ENCODE measurements at regions not wholly inside any gene's neighbourhood (a gene's known extent, or its start where the extent isn't known, plus 50 kb on each side); places are given as distances from the start of the nearest gene placed in this dataset.

DNA sequence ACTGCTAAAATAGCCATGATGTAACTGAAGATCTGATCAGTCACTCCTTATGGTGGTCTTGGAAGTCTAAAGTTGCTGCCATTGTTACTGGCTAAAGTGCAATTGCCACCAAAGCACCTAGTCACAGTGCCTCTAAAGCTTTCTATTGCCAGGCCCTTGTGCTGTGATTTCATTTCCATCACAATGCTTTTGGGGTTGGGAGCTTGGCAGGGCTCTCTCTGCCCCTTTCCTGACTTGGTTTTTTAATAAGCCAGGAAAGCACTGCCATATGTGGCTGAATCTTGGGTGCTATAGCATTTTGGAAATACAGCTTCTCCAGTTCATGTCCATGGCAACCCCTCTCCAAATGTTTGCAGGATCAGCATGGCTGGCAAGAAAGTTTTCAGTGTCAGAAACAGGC is 1712.4 kb upstream of the TENM3 start:
- Histone ChIP-seq H3K9me3 (ENCODE audit: insufficient read depth, low read length, severe bottlenecking) (no peaks in the 10 kb centered on the region), H2AFZ (ENCODE audit: low read depth, low read length) (no peak overlapping the region), H3K9ac (ENCODE audit: low read depth, low read length) (no peak overlapping the region), H3K4me3 (ENCODE audit: low read depth in 1 of 2, low read length in 2 of 2) (no peak overlapping the region), H3K4me2 (ENCODE audit: insufficient read depth, low read length) (no peak overlapping the region), H4K20me1 (ENCODE audit: insufficient read depth, low read length) (no peaks in the 10 kb centered on the region), H3K79me2 (ENCODE audit: insufficient read depth, low read length) (no peaks in the 10 kb centered on the region), H3K36me3 (ENCODE audit: insufficient read depth, low read length) (no peaks in the 10 kb centered on the region), H3K27me3 (ENCODE audit: insufficient read depth, low read length, poor library complexity) (no peaks in the 10 kb centered on the region), H3K4me1 (ENCODE audit: insufficient read depth, low read length) (no peaks in the 10 kb centered on the region), H3K27ac (ENCODE audit: low read length) (no peak overlapping the region)
- ATAC-seq (ENCODE audit: insufficient read depth, low read depth) (no peak), DNase-seq (no peak)
- TF ChIP-seq EZH2 (IDR thresholded peaks at IDR 0.05; ENCODE audit: borderline replicate concordance, low read depth, low read length, severe bottlenecking), result no peak
- TF ChIP-seq, protein P1, sequence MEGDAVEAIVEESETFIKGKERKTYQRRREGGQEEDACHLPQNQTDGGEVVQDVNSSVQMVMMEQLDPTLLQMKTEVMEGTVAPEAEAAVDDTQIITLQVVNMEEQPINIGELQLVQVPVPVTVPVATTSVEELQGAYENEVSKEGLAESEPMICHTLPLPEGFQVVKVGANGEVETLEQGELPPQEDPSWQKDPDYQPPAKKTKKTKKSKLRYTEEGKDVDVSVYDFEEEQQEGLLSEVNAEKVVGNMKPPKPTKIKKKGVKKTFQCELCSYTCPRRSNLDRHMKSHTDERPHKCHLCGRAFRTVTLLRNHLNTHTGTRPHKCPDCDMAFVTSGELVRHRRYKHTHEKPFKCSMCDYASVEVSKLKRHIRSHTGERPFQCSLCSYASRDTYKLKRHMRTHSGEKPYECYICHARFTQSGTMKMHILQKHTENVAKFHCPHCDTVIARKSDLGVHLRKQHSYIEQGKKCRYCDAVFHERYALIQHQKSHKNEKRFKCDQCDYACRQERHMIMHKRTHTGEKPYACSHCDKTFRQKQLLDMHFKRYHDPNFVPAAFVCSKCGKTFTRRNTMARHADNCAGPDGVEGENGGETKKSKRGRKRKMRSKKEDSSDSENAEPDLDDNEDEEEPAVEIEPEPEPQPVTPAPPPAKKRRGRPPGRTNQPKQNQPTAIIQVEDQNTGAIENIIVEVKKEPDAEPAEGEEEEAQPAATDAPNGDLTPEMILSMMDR (IDR thresholded peaks at IDR 0.05; ENCODE audit: borderline replicate concordance, extremely low read depth, low read length, poor library complexity, severe bottlenecking), result no peak

DNA sequence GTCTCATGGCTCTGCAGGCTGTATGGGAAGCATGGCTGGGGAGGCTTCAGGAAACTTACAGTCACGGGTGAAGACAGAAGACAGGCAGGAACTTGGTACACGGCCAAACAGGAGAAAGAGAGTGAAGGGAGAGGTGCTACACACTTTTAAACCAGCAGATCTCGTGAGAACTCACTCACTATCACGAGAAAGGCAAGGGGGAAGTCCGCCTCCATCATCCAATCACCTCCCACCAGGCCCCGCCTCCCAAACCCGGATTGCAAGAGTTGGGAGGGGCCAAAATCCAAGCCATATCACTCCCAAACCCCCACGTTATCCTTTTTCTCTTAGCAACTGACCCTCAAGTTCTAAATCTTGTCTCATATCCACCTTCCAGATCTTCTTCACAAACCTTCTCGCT is 1710.5 kb upstream of the TENM3 start:
- no peak for ATAC-seq (ENCODE audit: insufficient read depth, low read depth)
- no peak overlapping the region for H3K27ac ChIP-seq (ENCODE audit: low read length)
- DNase-seq, result no peak
- H3K4me2 ChIP-seq (ENCODE audit: insufficient read depth, low read length), result no peak overlapping the region
- no peaks in the 10 kb centered on the region for H3K36me3 ChIP-seq (ENCODE audit: insufficient read depth, low read length)
- H3K9ac ChIP-seq (ENCODE audit: low read depth, low read length), result no peak overlapping the region
- no peaks in the 10 kb centered on the region for H3K9me3 ChIP-seq (ENCODE audit: insufficient read depth, low read length, severe bottlenecking)
- H3K27me3 ChIP-seq (ENCODE audit: insufficient read depth, low read length, poor library complexity), result no peaks in the 10 kb centered on the region
- no peaks in the 10 kb centered on the region for H4K20me1 ChIP-seq (ENCODE audit: insufficient read depth, low read length)
- no peak overlapping the region for H2AFZ ChIP-seq (ENCODE audit: low read depth, low read length)
- H3K4me1 ChIP-seq (ENCODE audit: insufficient read depth, low read length), result no peaks in the 10 kb centered on the region
- no peaks in the 10 kb centered on the region for H3K79me2 ChIP-seq (ENCODE audit: insufficient read depth, low read length)
- TF ChIP-seq EZH2 (IDR thresholded peaks at IDR 0.05; ENCODE audit: borderline replicate concordance, low read depth, low read length, severe bottlenecking), result no peak
- TF ChIP-seq, protein P1 (IDR thresholded peaks at IDR 0.05; ENCODE audit: borderline replicate concordance, extremely low read depth, low read length, poor library complexity, severe bottlenecking), result no peak
- H3K4me3 ChIP-seq (ENCODE audit: low read depth in 1 of 2, low read length in 2 of 2), result no peak overlapping the region

DNA sequence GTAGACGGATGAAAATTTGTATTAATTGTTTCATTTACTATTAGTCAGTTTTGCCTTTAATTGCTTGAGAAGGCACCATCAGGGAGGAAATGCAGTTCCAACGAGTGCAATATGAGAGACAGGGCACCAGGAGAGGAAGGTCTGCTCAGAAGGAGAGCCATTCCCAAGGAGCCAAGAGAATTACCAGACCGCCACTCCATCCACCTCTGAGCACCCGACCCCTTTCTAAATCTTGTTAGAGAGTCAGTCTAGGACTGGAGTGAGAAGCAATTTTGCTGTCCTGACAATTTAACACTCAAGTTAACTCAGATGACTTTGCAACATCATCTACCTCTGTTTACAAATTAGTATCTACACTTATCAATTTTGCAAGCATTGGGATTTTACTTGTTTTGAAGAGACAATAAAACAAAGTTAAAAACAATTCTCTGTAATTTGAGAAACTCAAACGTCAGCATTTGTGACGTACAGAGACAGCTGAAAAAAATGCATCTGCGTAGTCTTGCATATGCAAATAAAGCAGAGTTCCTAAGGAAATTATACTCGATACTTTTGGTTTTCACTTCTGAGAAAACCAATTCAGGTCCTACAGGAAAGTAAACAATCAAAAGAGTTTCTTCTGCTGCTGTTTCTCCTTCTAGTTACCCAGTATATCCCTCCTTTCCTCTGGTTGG is 1704.7 kb upstream of the TENM3 start:
- H3K9ac ChIP-seq (ENCODE audit: low read depth, low read length), result no peak overlapping the region
- H2AFZ ChIP-seq (ENCODE audit: low read depth, low read length), result no peak overlapping the region
- H3K27me3 ChIP-seq (ENCODE audit: insufficient read depth, low read length, poor library complexity), result no peaks in the 10 kb centered on the region
- no peak for ATAC-seq (ENCODE audit: insufficient read depth, low read depth)
- H3K9me3 ChIP-seq (ENCODE audit: insufficient read depth, low read length, severe bottlenecking), result no peaks in the 10 kb centered on the region
- H3K4me3 ChIP-seq (ENCODE audit: low read depth in 1 of 2, low read length in 2 of 2), result no peak overlapping the region
- H3K4me1 ChIP-seq (ENCODE audit: insufficient read depth, low read length), result no peaks in the 10 kb centered on the region
- H3K36me3 ChIP-seq (ENCODE audit: insufficient read depth, low read length), result no peaks in the 10 kb centered on the region
- H3K4me2 ChIP-seq (ENCODE audit: insufficient read depth, low read length), result no peak overlapping the region
- DNase-seq, result no peak
- H4K20me1 ChIP-seq (ENCODE audit: insufficient read depth, low read length), result no peaks in the 10 kb centered on the region
- H3K27ac ChIP-seq (ENCODE audit: low read length), result no peak overlapping the region
- no peaks in the 10 kb centered on the region for H3K79me2 ChIP-seq (ENCODE audit: insufficient read depth, low read length)
- TF ChIP-seq EZH2 (IDR thresholded peaks at IDR 0.05; ENCODE audit: borderline replicate concordance, low read depth, low read length, severe bottlenecking), result no peak
- TF ChIP-seq, protein P1 (IDR thresholded peaks at IDR 0.05; ENCODE audit: borderline replicate concordance, extremely low read depth, low read length, poor library complexity, severe bottlenecking), result no peak
